Activated CD8-positive, alpha-beta memory T cell treated with anti-CD3 and anti-CD28 coated beads, Interleukin-2, amount 50 U/mL, for 24 hours (primary cell): ENCODE measurements at regions not wholly inside any gene's neighbourhood (a gene's known extent, or its start where the extent isn't known, plus 50 kb on each side); places are given as distances from the start of the nearest gene placed in this dataset.
"Not testable (repeated sequence)": the region's sequence is repeated elsewhere in the genome, so short reads cannot be mapped to it uniquely, and the experiment has no call there.

Source experiments
- DNase-seq: peaks from one replicate; pipeline ENCODE4 v3.0.0-alpha.2; 2020; ENCODE audit errors: extremely low read depth

- not testable (repeated sequence) for DNase-seq
Observed at GRCh38 chr6:163747058-163747457, 332.5 kb downstream of the QKI start.

GRCh38 chr6:163745536-163746400 lies 331.2 kb downstream of the QKI start:
- DNase-seq = no peak

GRCh38 chr6:163744256-163744925 lies 329.9 kb downstream of the QKI start:
- DNase-seq = no peak

GRCh38 chr6:163743796-163744195 lies 329.3 kb downstream of the QKI start:
- no peak for DNase-seq

GRCh38 chr6:163741743-163742363 lies 327.3 kb downstream of the QKI start:
- DNase-seq = no peak

- DNase-seq = no peak
Observed at GRCh38 chr6:163741342-163741741, 326.8 kb downstream of the QKI start.

GRCh38 chr6:163739966-163740365 lies 325.4 kb downstream of the QKI start:
- no peak for DNase-seq

- DNase-seq = no peak
Observed at GRCh38 chr6:163739408-163739725, 324.8 kb downstream of the QKI start.

- DNase-seq = no peak
Observed at GRCh38 chr6:163738725-163739407, 324.3 kb downstream of the QKI start.

- no peak for DNase-seq
Observed at GRCh38 chr6:163738304-163738703, 323.8 kb downstream of the QKI start.

GRCh38 chr6:163735076-163735475 lies 320.6 kb downstream of the QKI start:
- DNase-seq = no peak

- no peak for DNase-seq
Observed at GRCh38 chr6:163733061-163733460, 318.5 kb downstream of the QKI start.

GRCh38 chr6:163732479-163732878 lies 318.0 kb downstream of the QKI start:
- no peak for DNase-seq

- DNase-seq = not testable (repeated sequence)
Observed at GRCh38 chr6:163732014-163732351, 317.5 kb downstream of the QKI start.

- DNase-seq = no peak
Observed at GRCh38 chr6:163731215-163732013, 316.9 kb downstream of the QKI start.

GRCh38 chr6:163730246-163731210 lies 316.0 kb downstream of the QKI start:
- DNase-seq = no peak

GRCh38 chr6:163729127-163729872 lies 314.8 kb downstream of the QKI start:
- no peak for DNase-seq

- no peak for DNase-seq
Observed at GRCh38 chr6:163728442-163729126, 314.1 kb downstream of the QKI start.

- DNase-seq = no peak
Observed at GRCh38 chr6:163726037-163726695, 311.6 kb downstream of the QKI start.
